Breast epithelium (tissue), 4 donors: ENCODE measurements at regions not wholly inside any gene's neighbourhood (a gene's known extent, or its start where the extent isn't known, plus 50 kb on each side); places are given as distances from the start of the nearest gene placed in this dataset.

Experiments
- DNase-seq, 2 donors: peaks; one replicate each; pipeline ENCODE4 v3.0.0-alpha.2; 2019; ENCODE audit warnings: low spot score in 2 of 2
- H3K27ac ChIP-seq, 2 donors: fragments of 200-600 bp; sonication (generic) in 1 of 2; one replicate each; pipeline ENCODE4 v1.5.1; 2016 to 2019; ENCODE audit warnings: mild to moderate bottlenecking in 1 of 2
- H3K27me3 ChIP-seq, 2 donors: fragments of 200-600 bp; sonication (generic) in 1 of 2; one replicate each; pipeline versions ENCODE4 v1.5.1 to v1.6.0; 2017 to 2019; ENCODE audit warnings: control low read depth in 1 of 2, mild to moderate bottlenecking in 1 of 2
- H3K36me3 ChIP-seq: fragments of 200-600 bp; one replicate; pipeline ENCODE4 v1.5.1; 2019
- H3K4me1 ChIP-seq, 2 donors: fragments of 200-600 bp; sonication (generic); one replicate each; pipeline ENCODE4 v1.5.1; 2016 to 2019; ENCODE audit warnings: control low read depth in 1 of 2
- H3K4me3 ChIP-seq, 3 donors: fragments of 200-600 bp; sonication (generic); 1 replicate in 2 of 3; 2 replicates in 1 of 3; pipeline ENCODE4 v1.5.1; 2016 to 2019; ENCODE audit warnings: mild to moderate bottlenecking in 3 of 3, moderate library complexity in 2 of 3
- H3K9me3 ChIP-seq, 2 donors: fragments of 200-600 bp; sonication (generic) in 1 of 2; one replicate each; pipeline ENCODE4 v1.5.1; 2016 to 2019; ENCODE audit warnings: control low read depth in 1 of 2
- POLR2A ChIP-seq: fragments of 450-650 bp; IDR thresholded peaks from one replicate; pipeline ENCODE4 v1.6.1; 2016; ENCODE audit warnings: antibody characterized with exemption, mild to moderate bottlenecking, moderate library complexity
- POLR2AphosphoS5 ChIP-seq, 3 donors: sonication (generic); formaldehyde crosslinking; IDR thresholded peaks; one replicate each; pipeline ENCODE4 v1.6.1; 2017; ENCODE audit warnings: antibody characterized with exemption in 3 of 3
- intact Hi-C: fragments of 100-400 bp; cut with DNase I; formaldehyde crosslinking; loops from one replicate; pipeline ENCODE4 v1.15.1; 2023; ENCODE audit warnings: low total_unique reads
- TF ChIP-seq, protein P1 (sequence below), 3 donors: fragments of 450-650 bp; IDR thresholded peaks; one replicate each; pipeline ENCODE4 v1.5.1; 2016 to 2017; ENCODE audit warnings: antibody characterized with exemption in 3 of 3, mild to moderate bottlenecking in 3 of 3, moderate library complexity in 3 of 3

DNA sequence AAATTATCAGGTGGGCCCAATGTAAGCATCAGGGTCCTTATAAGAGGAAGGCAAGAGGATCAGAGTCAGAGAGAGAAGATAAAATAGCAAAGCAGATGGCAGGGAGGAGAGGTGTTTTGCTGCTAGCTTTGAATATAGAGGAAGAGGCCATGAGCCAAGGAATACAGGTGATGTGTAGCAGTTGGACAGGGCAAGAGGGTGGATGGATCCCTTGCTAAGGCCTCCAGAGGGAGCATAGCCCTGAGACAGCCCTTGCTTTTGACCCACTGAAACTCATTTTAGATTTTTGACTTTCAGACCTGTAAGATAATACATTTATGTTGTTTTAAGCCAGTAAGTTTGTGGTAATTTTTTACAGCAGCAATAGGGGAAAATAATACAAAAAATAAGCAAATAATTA is 116.6 kb upstream of the PARD3B start:
- no peaks in the 10 kb centered on the region for H3K36me3 ChIP-seq
- no peaks in the 10 kb centered on the region for H3K4me1 ChIP-seq
- H3K27me3 ChIP-seq, result no peaks in the 10 kb centered on the region
- H3K9me3 ChIP-seq, result peaks cover 6 to 17% of the 10 kb centered on the region in 2 donors
- no peak overlapping the region for H3K27ac ChIP-seq
- TF ChIP-seq POLR2A, result no peak
- TF ChIP-seq, protein P1, sequence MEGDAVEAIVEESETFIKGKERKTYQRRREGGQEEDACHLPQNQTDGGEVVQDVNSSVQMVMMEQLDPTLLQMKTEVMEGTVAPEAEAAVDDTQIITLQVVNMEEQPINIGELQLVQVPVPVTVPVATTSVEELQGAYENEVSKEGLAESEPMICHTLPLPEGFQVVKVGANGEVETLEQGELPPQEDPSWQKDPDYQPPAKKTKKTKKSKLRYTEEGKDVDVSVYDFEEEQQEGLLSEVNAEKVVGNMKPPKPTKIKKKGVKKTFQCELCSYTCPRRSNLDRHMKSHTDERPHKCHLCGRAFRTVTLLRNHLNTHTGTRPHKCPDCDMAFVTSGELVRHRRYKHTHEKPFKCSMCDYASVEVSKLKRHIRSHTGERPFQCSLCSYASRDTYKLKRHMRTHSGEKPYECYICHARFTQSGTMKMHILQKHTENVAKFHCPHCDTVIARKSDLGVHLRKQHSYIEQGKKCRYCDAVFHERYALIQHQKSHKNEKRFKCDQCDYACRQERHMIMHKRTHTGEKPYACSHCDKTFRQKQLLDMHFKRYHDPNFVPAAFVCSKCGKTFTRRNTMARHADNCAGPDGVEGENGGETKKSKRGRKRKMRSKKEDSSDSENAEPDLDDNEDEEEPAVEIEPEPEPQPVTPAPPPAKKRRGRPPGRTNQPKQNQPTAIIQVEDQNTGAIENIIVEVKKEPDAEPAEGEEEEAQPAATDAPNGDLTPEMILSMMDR (IDR thresholded peaks at IDR 0.05), result no peak
- no peak for TF ChIP-seq POLR2AphosphoS5 (IDR thresholded peaks at IDR 0.05)
- intact Hi-C loops, result no loop called here
- no peak for DNase-seq
- H3K4me3 ChIP-seq, result no peak overlapping the region

DNA sequence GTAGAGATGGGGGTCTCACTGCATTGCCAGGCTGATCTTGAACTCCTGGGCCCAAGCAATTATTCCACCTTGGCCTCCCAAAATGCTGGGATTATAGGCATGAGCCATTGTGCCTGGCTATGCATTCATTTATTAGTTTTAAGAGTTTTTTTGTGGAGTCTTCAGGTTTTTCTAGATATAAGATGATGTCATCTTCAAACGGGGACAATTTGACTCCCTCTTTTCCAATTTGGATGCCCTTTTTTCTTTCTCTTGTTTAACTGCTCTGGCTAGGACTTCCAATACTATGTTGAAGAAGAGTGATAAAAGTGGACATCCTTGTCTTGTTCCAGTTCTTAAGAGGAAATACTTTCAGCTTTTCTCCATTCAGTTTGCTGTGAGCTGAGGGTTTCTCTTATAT is 113.7 kb upstream of the PARD3B start:
- Histone ChIP-seq H3K4me3 (no peak overlapping the region), H3K4me1 (no peaks in the 10 kb centered on the region), H3K36me3 (no peaks in the 10 kb centered on the region), H3K27me3 (no peaks in the 10 kb centered on the region), H3K27ac (no peak overlapping the region), H3K9me3 (peaks cover 6 to 17% of the 10 kb centered on the region in 2 donors)
- intact Hi-C loops, result no loop called here
- no peak for DNase-seq
- TF ChIP-seq, protein P1 (IDR thresholded peaks at IDR 0.05), result no peak
- TF ChIP-seq POLR2AphosphoS5 (IDR thresholded peaks at IDR 0.05) (no peak), POLR2A (no peak)

DNA sequence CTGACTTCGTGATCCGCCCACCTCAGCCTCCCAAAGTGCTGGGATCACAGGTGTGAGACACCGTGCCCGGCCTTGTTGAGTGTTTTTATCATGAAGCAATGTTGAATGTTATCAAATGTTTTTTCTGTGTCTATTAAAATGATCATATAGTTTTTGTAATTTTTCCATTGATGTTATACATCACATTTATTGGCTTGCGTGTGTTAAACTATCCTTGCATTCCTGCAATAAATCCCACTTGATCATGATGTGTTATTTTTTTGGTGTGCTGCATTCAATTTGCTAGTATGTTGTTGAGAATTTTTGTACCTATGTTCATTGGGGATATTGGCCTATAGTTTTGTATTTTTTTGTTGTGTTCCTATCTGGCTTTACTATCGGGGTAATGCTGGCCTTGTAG is 113.1 kb upstream of the PARD3B start:
- TF ChIP-seq POLR2A, result no peak
- TF ChIP-seq, protein P1 (IDR thresholded peaks at IDR 0.05), result no peak
- no peak for TF ChIP-seq POLR2AphosphoS5 (IDR thresholded peaks at IDR 0.05)

DNA sequence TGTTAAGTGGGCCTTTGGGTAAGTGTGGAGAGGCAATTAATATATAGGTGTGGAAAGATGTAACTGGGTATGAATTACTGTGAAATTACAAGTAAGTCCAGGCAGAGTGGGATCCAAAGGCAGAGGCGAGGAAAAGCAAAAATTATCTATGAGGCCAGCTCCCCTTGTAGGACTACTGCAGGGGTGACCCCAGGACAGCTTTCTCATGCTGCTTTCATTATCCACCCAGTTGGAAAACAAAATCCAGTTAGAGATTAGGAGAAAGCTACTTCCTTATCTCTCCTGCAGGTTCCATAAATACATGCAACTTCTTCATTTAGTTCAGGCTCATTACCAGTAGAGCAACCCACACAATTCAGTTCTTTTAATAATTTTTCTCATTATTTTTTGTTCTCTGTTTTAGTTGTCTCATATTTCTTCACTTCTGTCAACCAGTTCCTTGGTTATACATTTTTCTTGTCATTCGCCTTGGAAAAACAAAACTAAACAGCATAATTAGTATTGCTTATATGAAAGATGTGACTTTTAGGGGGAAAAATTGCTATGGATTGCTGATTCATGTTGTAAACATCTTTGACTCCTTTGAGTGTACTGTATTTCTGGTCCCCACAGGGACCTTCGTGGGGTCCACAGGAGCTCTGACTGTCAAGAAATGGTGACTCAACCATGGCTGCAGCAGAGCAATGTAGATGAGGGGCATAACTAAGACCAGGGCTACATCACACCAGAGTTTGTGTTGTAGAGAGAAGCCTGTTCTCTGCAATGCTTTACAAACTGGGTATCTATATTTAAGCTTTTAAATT is 110.4 kb upstream of the PARD3B start:
- H3K27ac ChIP-seq, result no peak overlapping the region
- no peaks in the 10 kb centered on the region for H3K4me1 ChIP-seq
- peaks cover 6 to 17% of the 10 kb centered on the region in 2 donors for H3K9me3 ChIP-seq
- no peak for DNase-seq
- no peaks in the 10 kb centered on the region for H3K27me3 ChIP-seq
- intact Hi-C loops, result loop anchor here (5.0 kb wide), 1 partner anchor 702 kb away; no protein-coding TSS in a partner anchor
- TF ChIP-seq POLR2AphosphoS5 (IDR thresholded peaks at IDR 0.05) (no peak), POLR2A (no peak)
- TF ChIP-seq, protein P1 (IDR thresholded peaks at IDR 0.05), result no peak
- H3K4me3 ChIP-seq, result no peak overlapping the region
- H3K36me3 ChIP-seq, result no peaks in the 10 kb centered on the region

More for the DNA sequence above, 113.1 kb upstream of the PARD3B start:
- Histone ChIP-seq H3K27me3 (no peaks in the 10 kb centered on the region), H3K36me3 (no peaks in the 10 kb centered on the region), H3K9me3 (peaks cover 6 to 17% of the 10 kb centered on the region in 2 donors), H3K27ac (no peak overlapping the region), H3K4me1 (no peaks in the 10 kb centered on the region), H3K4me3 (no peak overlapping the region)
- intact Hi-C loops, result no loop called here
- DNase-seq, result no peak

DNA sequence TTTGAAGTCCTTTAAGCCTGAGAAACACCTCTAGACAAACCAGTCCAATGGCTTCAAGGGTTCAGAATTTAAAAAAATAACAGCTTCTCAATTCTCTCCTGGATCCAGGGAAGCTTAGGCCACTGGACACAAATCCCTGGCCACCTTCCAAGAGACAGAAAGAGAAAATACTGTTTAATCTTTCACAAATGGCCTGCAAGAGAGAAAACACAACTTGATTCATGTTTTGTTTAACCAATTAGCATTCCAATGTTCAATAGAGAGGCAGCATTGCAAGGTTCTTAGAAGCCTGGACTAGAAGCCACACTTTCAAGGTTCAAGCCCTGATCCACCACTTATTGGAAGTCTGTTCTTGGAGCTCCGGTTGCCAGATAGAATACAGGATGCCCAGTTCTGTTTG is 109.0 kb upstream of the PARD3B start:
- DNase-seq, result no peak
- TF ChIP-seq POLR2AphosphoS5 (IDR thresholded peaks at IDR 0.05) (no peak), POLR2A (no peak)
- TF ChIP-seq, protein P1 (IDR thresholded peaks at IDR 0.05), result no peak
- no peaks in the 10 kb centered on the region for H3K27me3 ChIP-seq
- peaks cover 6 to 17% of the 10 kb centered on the region in 2 donors for H3K9me3 ChIP-seq
- intact Hi-C loops, result loop anchor here (5.0 kb wide), 1 partner anchor 701 kb away; no protein-coding TSS in a partner anchor
- no peak overlapping the region for H3K27ac ChIP-seq
- no peak overlapping the region for H3K4me3 ChIP-seq
- H3K36me3 ChIP-seq, result no peaks in the 10 kb centered on the region
- H3K4me1 ChIP-seq, result no peaks in the 10 kb centered on the region
